Islet of Langerhans (tissue), 1 donor: ENCODE measurements at regions not wholly inside any gene's neighbourhood (a gene's known extent, or its start where the extent isn't known, plus 50 kb on each side); places are given as distances from the start of the nearest gene placed in this dataset.
"Not testable (repeated sequence)": the region's sequence is repeated elsewhere in the genome, so short reads cannot be mapped to it uniquely, and the experiment has no call there.

ENCODE experiments used
- FAIRE-seq: peaks from one replicate; lab custom pipeline; 2011; peaks lifted over from hg19 to GRCh38; lab: Jason Lieb, UNC

- not testable (repeated sequence) for FAIRE-seq
These were observed 51.5 kb upstream of the CDC42EP3 start for GRCh38 chr2:37722971-37723370.

GRCh38 chr2:37730037-37730818 lies 58.8 kb upstream of the CDC42EP3 start:
- peak; percentile 13 for FAIRE-seq

- not testable (repeated sequence) for FAIRE-seq
These were observed 61.0 kb upstream of the CDC42EP3 start for GRCh38 chr2:37732412-37732811.

GRCh38 chr2:37733251-37733650 lies 61.8 kb upstream of the CDC42EP3 start:
- FAIRE-seq = no peak

GRCh38 chr2:37733955-37734354 lies 62.5 kb upstream of the CDC42EP3 start:
- FAIRE-seq = not testable (repeated sequence)

GRCh38 chr2:37734891-37735523 lies 63.6 kb upstream of the CDC42EP3 start:
- FAIRE-seq = not testable (repeated sequence)

- FAIRE-seq = not testable (repeated sequence)
These were observed 64.1 kb upstream of the CDC42EP3 start for GRCh38 chr2:37735524-37735910.

GRCh38 chr2:37737507-37737906 lies 66.1 kb upstream of the CDC42EP3 start:
- FAIRE-seq = no peak

- no peak for FAIRE-seq
These were observed 66.9 kb upstream of the CDC42EP3 start for GRCh38 chr2:37738266-37738885.

- no peak for FAIRE-seq
These were observed 67.7 kb upstream of the CDC42EP3 start for GRCh38 chr2:37739153-37739552.

- FAIRE-seq = no peak
These were observed 68.8 kb upstream of the CDC42EP3 start for GRCh38 chr2:37740164-37740739.

GRCh38 chr2:37742286-37742685 lies 70.8 kb upstream of the CDC42EP3 start:
- FAIRE-seq = no peak

- no peak for FAIRE-seq
These were observed 72.6 kb upstream of the CDC42EP3 start for GRCh38 chr2:37744010-37744409.

- not testable (repeated sequence) for FAIRE-seq
These were observed 73.5 kb upstream of the CDC42EP3 start for GRCh38 chr2:37744961-37745360.

- FAIRE-seq = not testable (repeated sequence)
These were observed 74.6 kb upstream of the CDC42EP3 start for GRCh38 chr2:37746011-37746410.

- FAIRE-seq = no peak
These were observed 75.4 kb upstream of the CDC42EP3 start for GRCh38 chr2:37746883-37747282.

GRCh38 chr2:37748541-37748940 lies 77.1 kb upstream of the CDC42EP3 start:
- no peak for FAIRE-seq

- FAIRE-seq = not testable (repeated sequence)
These were observed 78.8 kb upstream of the CDC42EP3 start for GRCh38 chr2:37750286-37750685.

- no peak for FAIRE-seq
These were observed 81.3 kb upstream of the CDC42EP3 start for GRCh38 chr2:37752766-37753165.

- FAIRE-seq = no peak
These were observed 82.3 kb upstream of the CDC42EP3 start for GRCh38 chr2:37753758-37754157.

GRCh38 chr2:37755961-37756559 lies 84.6 kb upstream of the CDC42EP3 start:
- not testable (repeated sequence) for FAIRE-seq

- FAIRE-seq = not testable (repeated sequence)
These were observed 86.0 kb upstream of the CDC42EP3 start for GRCh38 chr2:37757456-37757855.
